ENCODE measurements at regions not wholly inside any gene's neighbourhood (a gene's known extent, or its start where the extent isn't known, plus 50 kb on each side); places are given as distances from the start of the nearest gene placed in this dataset.

- Histone ChIP-seq H4K20me1 (ENCODE audit: low read depth) (no peaks in the 10 kb centered on the region), H3K79me2 (ENCODE audit: low read depth) (no peaks in the 10 kb centered on the region), H3K9ac (no peak overlapping the region), H3K4me2 (no peak overlapping the region), H3K4me1 (no peaks in the 10 kb centered on the region), H3K27ac (no peak overlapping the region), H3K9me3 (ENCODE audit: low read depth) (no peaks in the 10 kb centered on the region), H3K27me3 (no peaks in the 10 kb centered on the region), H3K4me3 (no peak overlapping the region), H2AFZ (replicated peaks) (no peak overlapping the region), H3K36me3 (no peaks in the 10 kb centered on the region), H3F3A (ENCODE audit: low read depth) (no peaks in the 10 kb centered on the region)
- TF ChIP-seq CTCF (IDR thresholded peaks at IDR 0.05) (no peak), EZH2phosphoT487 (IDR thresholded peaks at IDR 0.05) (no peak), EZH2 (IDR thresholded peaks at IDR 0.05) (no peak)
- Mint-ChIP-seq H3K36me3 (no peaks in the 10 kb centered on the region), H3K4me1 (peaks cover 3% of the 10 kb centered on the region), H3K4me3 (no peak overlapping the region), H3K9me3 (peaks cover 4% of the 10 kb centered on the region), H3K27ac (no peak overlapping the region), H3K27me3 (ENCODE audit: insufficient read depth, low read depth) (no peaks in the 10 kb centered on the region)
- no peak for DNase-seq (ENCODE audit: low spot score)
These were observed 113.1 kb upstream of the IGFBP3 start for GRCh38 chr7:46034056-46034768.

- Mint-ChIP-seq H3K4me3 (no peak overlapping the region), H3K9me3 (peaks cover 4% of the 10 kb centered on the region)
These were observed 112.5 kb upstream of the IGFBP3 start for GRCh38 chr7:46033592-46033991.

GRCh38 chr7:46032942-46033341 is 111.9 kb upstream of the IGFBP3 start:
- Mint-ChIP-seq H3K9me3 (peaks cover 4% of the 10 kb centered on the region), H3K27ac (no peak overlapping the region), H3K4me3 (no peak overlapping the region), H3K36me3 (no peaks in the 10 kb centered on the region), H3K4me1 (peaks cover 3% of the 10 kb centered on the region), H3K27me3 (ENCODE audit: insufficient read depth, low read depth) (no peaks in the 10 kb centered on the region)
- Histone ChIP-seq H3K27me3 (no peaks in the 10 kb centered on the region), H2AFZ (replicated peaks) (no peak overlapping the region), H3F3A (ENCODE audit: low read depth) (no peaks in the 10 kb centered on the region), H3K4me1 (no peaks in the 10 kb centered on the region), H4K20me1 (ENCODE audit: low read depth) (no peaks in the 10 kb centered on the region), H3K27ac (no peak overlapping the region), H3K36me3 (no peaks in the 10 kb centered on the region), H3K9me3 (ENCODE audit: low read depth) (no peaks in the 10 kb centered on the region), H3K9ac (no peak overlapping the region), H3K4me2 (no peak overlapping the region), H3K79me2 (ENCODE audit: low read depth) (no peaks in the 10 kb centered on the region), H3K4me3 (no peak overlapping the region)
- TF ChIP-seq CTCF (IDR thresholded peaks at IDR 0.05) (no peak), EZH2 (IDR thresholded peaks at IDR 0.05) (no peak), EZH2phosphoT487 (IDR thresholded peaks at IDR 0.05) (no peak)
- no peak for DNase-seq (ENCODE audit: low spot score)

More at GRCh38 chr7:46033592-46033991, 112.5 kb upstream of the IGFBP3 start:
- no peaks in the 10 kb centered on the region for H3K9me3 ChIP-seq (ENCODE audit: low read depth)
- H3K27me3 ChIP-seq = no peaks in the 10 kb centered on the region
- H2AFZ ChIP-seq (replicated peaks) = no peak overlapping the region
- H3K4me3 ChIP-seq = no peak overlapping the region
- Mint-ChIP-seq H3K27ac (peak overlapping the region; percentile 57), H3K4me1 (peaks cover 3% of the 10 kb centered on the region), H3K27me3 (ENCODE audit: insufficient read depth, low read depth) (no peaks in the 10 kb centered on the region), H3K36me3 (no peaks in the 10 kb centered on the region)
- H3K27ac ChIP-seq = no peak overlapping the region
- H3K79me2 ChIP-seq (ENCODE audit: low read depth) = no peaks in the 10 kb centered on the region
- no peaks in the 10 kb centered on the region for H3F3A ChIP-seq (ENCODE audit: low read depth)
- no peaks in the 10 kb centered on the region for H4K20me1 ChIP-seq (ENCODE audit: low read depth)
- TF ChIP-seq EZH2phosphoT487 (IDR thresholded peaks at IDR 0.05) = no peak
- TF ChIP-seq CTCF (IDR thresholded peaks at IDR 0.05) = no peak
- TF ChIP-seq EZH2 (IDR thresholded peaks at IDR 0.05) = no peak
- H3K9ac ChIP-seq = no peak overlapping the region
- no peaks in the 10 kb centered on the region for H3K4me1 ChIP-seq
- no peak for DNase-seq (ENCODE audit: low spot score)
- H3K36me3 ChIP-seq = no peaks in the 10 kb centered on the region
- H3K4me2 ChIP-seq = no peak overlapping the region
